Mesenchymal stem cell (in vitro differentiated cells and primary cell): ENCODE measurements at regions not wholly inside any gene's neighbourhood (a gene's known extent, or its start where the extent isn't known, plus 50 kb on each side); places are given as distances from the start of the nearest gene placed in this dataset.

Source experiments
- DNase-seq: peaks from one replicate; pipeline ENCODE4 v3.0.0-alpha.2; 2013
- H2AFZ ChIP-seq: one replicate; pipeline ENCODE4 v1.6.1; 2013; ENCODE audit warnings: low read depth, mild to moderate bottlenecking, control low read depth, inconsistent platforms, low read length, moderate library complexity
- H2AK5ac ChIP-seq: 2 replicates; pipeline ENCODE4 v1.6.1; 2013; ENCODE audit warnings: low read length, moderate library complexity, mild to moderate bottlenecking, inconsistent platforms; ENCODE audit not compliant: severe bottlenecking
- H2BK120ac ChIP-seq: one replicate; pipeline ENCODE4 v1.6.1; 2013; ENCODE audit warnings: low read depth, mild to moderate bottlenecking, inconsistent platforms, low read length, moderate library complexity
- H2BK12ac ChIP-seq, 2 experiments: one replicate each; pipeline ENCODE4 v1.6.1; 2013; ENCODE audit warnings: inconsistent platforms in 2 of 2, low read length in 2 of 2, mild to moderate bottlenecking in 2 of 2, moderate library complexity in 2 of 2, control low read depth in 1 of 2
- H2BK15ac ChIP-seq: one replicate; pipeline ENCODE4 v1.6.1; 2013; ENCODE audit warnings: mild to moderate bottlenecking, low read depth, inconsistent platforms; ENCODE audit not compliant: poor library complexity, severe bottlenecking
- H2BK5ac ChIP-seq: 2 replicates; pipeline ENCODE4 v1.6.1; 2013; ENCODE audit warnings: low read depth, mild to moderate bottlenecking, low read length, control low read depth, inconsistent platforms; ENCODE audit not compliant: poor library complexity, severe bottlenecking
- H3K14ac ChIP-seq, 2 experiments: one replicate each; pipeline ENCODE4 v1.6.1; 2013; ENCODE audit warnings: inconsistent platforms in 2 of 2, low read length in 2 of 2, control low read depth in 1 of 2, mild to moderate bottlenecking in 1 of 2, moderate library complexity in 1 of 2
- H3K18ac ChIP-seq, 2 experiments: one replicate each; pipeline ENCODE4 v1.6.1; 2013; ENCODE audit warnings: inconsistent platforms in 2 of 2, low read length in 2 of 2, control low read depth in 1 of 2, low read depth in 1 of 2, mild to moderate bottlenecking in 1 of 2
- H3K23ac ChIP-seq, 2 experiments: one replicate each; pipeline ENCODE4 v1.6.1; 2013; ENCODE audit warnings: inconsistent platforms in 2 of 2, low read length in 2 of 2, mild to moderate bottlenecking in 2 of 2, moderate library complexity in 2 of 2, control low read depth in 1 of 2
- H3K27ac ChIP-seq: 2 replicates; pipeline ENCODE4 v1.5.1; 2013; ENCODE audit warnings: mild to moderate bottlenecking, moderate library complexity, low read length, control low read depth, inconsistent platforms; ENCODE audit not compliant: poor library complexity, severe bottlenecking
- H3K27me3 ChIP-seq, 2 experiments: 2 replicates each; pipeline versions ENCODE4 v1.6.1 to v1.7.0; 2013; ENCODE audit warnings: low read length in 2 of 2, mild to moderate bottlenecking in 2 of 2, moderate library complexity in 2 of 2, control low read depth in 1 of 2, inconsistent platforms in 1 of 2; ENCODE audit not compliant: control insufficient read depth in 1 of 2, insufficient read depth in 1 of 2
- H3K36me3 ChIP-seq, 2 experiments: 2 replicates each; pipeline versions ENCODE4 v1.6.1 to v1.7.0; 2013; ENCODE audit warnings: low read length in 2 of 2, control low read depth in 1 of 2, inconsistent platforms in 1 of 2, low read depth in 1 of 2, mild to moderate bottlenecking in 1 of 2; ENCODE audit not compliant: insufficient read depth in 2 of 2, control insufficient read depth in 1 of 2
- H3K4ac ChIP-seq, 2 experiments: one replicate each; pipeline ENCODE4 v1.6.1; 2013; ENCODE audit warnings: inconsistent platforms in 2 of 2, low read length in 2 of 2, mild to moderate bottlenecking in 2 of 2, moderate library complexity in 2 of 2, control low read depth in 1 of 2, low read depth in 1 of 2
- H3K4me1 ChIP-seq: 2 replicates; pipeline ENCODE4 v1.6.1; 2013; ENCODE audit warnings: low read depth, low read length, control low read depth; ENCODE audit not compliant: control insufficient read depth, insufficient read depth
- H3K4me2 ChIP-seq: 2 replicates; pipeline ENCODE4 v1.6.1; 2013; ENCODE audit warnings: low read length, mild to moderate bottlenecking, inconsistent platforms; ENCODE audit not compliant: poor library complexity, severe bottlenecking
- H3K4me3 ChIP-seq, 2 experiments: 2 replicates each; pipeline versions ENCODE4 v1.5.1 to v1.7.0; 2013; ENCODE audit warnings: low read length in 2 of 2, mild to moderate bottlenecking in 2 of 2, control low read depth in 1 of 2, low read depth in 1 of 2; ENCODE audit not compliant: insufficient read depth in 1 of 2
- H3K79me1 ChIP-seq: replicated peaks from 2 replicates; pipeline ENCODE4 v1.6.1; 2013; ENCODE audit warnings: mild to moderate bottlenecking, control low read depth, low read length, inconsistent platforms; ENCODE audit not compliant: poor library complexity, severe bottlenecking
- H3K9ac ChIP-seq: 2 replicates; pipeline ENCODE4 v1.7.0; 2013; ENCODE audit warnings: mild to moderate bottlenecking, low read length, moderate library complexity
- H3K9me3 ChIP-seq: 2 replicates; pipeline ENCODE4 v1.7.0; 2013; ENCODE audit warnings: mild to moderate bottlenecking, low read length; ENCODE audit not compliant: control insufficient read depth
- H4K8ac ChIP-seq: one replicate; pipeline ENCODE4 v1.6.1; 2013; ENCODE audit warnings: inconsistent platforms, mild to moderate bottlenecking, low read length, moderate library complexity
- H4K91ac ChIP-seq: one replicate; pipeline ENCODE4 v1.6.1; 2013; ENCODE audit warnings: mild to moderate bottlenecking, low read length, inconsistent platforms
- WGBS: methylation state at CpG from one replicate; pipeline ENCODE4 v1.1.7; 2013; ENCODE audit warnings: mixed read lengths; 5-methylcytosine and 5-hydroxymethylcytosine counted together

DNA sequence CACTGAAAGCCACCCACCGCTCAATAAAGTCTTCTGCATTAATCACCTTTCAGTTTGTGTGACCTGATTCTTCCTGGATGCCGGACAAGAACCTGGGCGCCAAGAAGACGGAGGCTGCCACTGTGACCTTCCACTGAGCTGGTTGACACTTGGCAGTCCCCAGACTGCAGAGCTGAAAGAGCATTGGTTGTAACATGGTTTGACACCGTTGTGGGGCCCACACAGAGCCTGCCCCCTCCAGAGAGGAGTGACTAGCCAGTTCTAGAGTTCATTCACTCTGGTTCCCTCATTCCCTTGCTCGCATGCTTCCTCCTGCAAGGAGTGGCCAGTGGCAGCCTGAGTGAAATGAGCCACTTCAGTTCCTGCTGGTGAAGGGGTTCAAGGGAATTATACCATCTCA, 86.2 kb upstream of the ANXA1 start:
- H3K14ac ChIP-seq, result no peak overlapping the region
- H3K36me3 ChIP-seq, result no peaks in the 10 kb centered on the region
- peaks cover 1% of the 10 kb centered on the region for H3K4me1 ChIP-seq
- no peak overlapping the region for H3K4ac ChIP-seq
- no peak overlapping the region for H3K4me3 ChIP-seq
- no peaks in the 10 kb centered on the region for H3K27me3 ChIP-seq
- no peak overlapping the region for H2BK12ac ChIP-seq
- H4K8ac ChIP-seq, result no peak overlapping the region
- no peak overlapping the region for H2BK15ac ChIP-seq
- H2BK5ac ChIP-seq, result no peak overlapping the region
- no peak overlapping the region for H3K9ac ChIP-seq
- no peak overlapping the region for H2AFZ ChIP-seq
- no peak overlapping the region for H2AK5ac ChIP-seq
- no peak overlapping the region for H4K91ac ChIP-seq
- H3K27ac ChIP-seq, result no peak overlapping the region
- no peak overlapping the region for H2BK120ac ChIP-seq
- no peak overlapping the region for H3K4me2 ChIP-seq
- no peak for DNase-seq
- H3K23ac ChIP-seq, result no peak overlapping the region
- H3K79me1 ChIP-seq, result no peaks in the 10 kb centered on the region
- WGBS, result 93% methylated on average over 6 of the region's 6 CpGs
- no peaks in the 10 kb centered on the region for H3K9me3 ChIP-seq
- H3K18ac ChIP-seq, result no peak overlapping the region

DNA sequence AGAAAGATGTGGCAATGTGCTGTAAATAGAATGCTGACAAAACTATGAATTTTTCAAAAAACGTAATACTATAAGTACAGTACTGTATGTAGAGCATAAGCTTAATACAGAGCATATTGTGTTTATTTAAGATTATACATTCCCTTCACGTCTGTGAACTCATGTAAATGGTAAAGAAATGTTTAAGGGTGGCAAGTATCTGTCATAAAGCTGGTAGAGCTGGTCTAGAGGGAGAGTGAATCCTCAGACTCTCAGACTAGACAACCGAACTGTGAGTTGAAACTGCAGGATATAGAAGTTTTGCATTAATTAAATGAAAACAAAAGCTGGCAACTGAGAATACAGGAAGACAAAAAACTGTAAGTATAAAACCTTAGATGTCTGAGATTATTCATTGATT, 87.3 kb upstream of the ANXA1 start:
- H3K4me3 ChIP-seq, result no peak overlapping the region
- 76% methylated on average over 2 of the region's 3 CpGs for WGBS

DNA sequence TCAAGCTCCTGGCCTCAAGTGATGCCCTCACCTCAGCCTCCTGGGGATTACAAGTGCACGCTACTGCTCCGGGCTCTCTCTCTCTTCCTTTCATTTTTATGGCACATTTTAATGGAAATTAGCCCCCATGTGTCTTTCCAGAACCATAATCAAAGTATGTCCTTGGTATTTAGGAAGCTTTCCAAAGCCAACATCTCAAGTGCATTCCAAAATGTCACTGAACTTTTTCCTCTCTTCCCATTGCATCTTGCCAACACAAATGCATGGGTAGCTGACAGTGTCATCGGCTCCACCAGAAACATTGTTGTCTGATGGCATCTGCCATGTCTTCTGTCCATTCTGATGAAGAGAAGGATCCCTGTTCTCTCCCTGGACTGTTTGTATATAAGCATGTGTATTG, 90.5 kb upstream of the ANXA1 start:
- Histone ChIP-seq H3K36me3 (no peaks in the 10 kb centered on the region), H2BK12ac (no peak overlapping the region), H2BK5ac (no peak overlapping the region), H3K4me3 (no peak overlapping the region), H3K9me3 (no peaks in the 10 kb centered on the region), H3K18ac (no peak overlapping the region), H3K4me2 (no peak overlapping the region), H2BK15ac (no peak overlapping the region), H4K8ac (no peak overlapping the region), H3K79me1 (no peaks in the 10 kb centered on the region), H2AK5ac (no peak overlapping the region), H3K4me1 (peaks cover 1% of the 10 kb centered on the region), H4K91ac (no peak overlapping the region), H3K23ac (no peak overlapping the region), H3K27me3 (no peaks in the 10 kb centered on the region), H3K27ac (no peak overlapping the region), H3K14ac (no peak overlapping the region), H2AFZ (no peak overlapping the region), H3K4ac (no peak overlapping the region), H2BK120ac (no peak overlapping the region), H3K9ac (no peak overlapping the region)
- DNase-seq, result no peak
- WGBS, result 98% methylated on average over 3 of the region's 3 CpGs

More for the DNA sequence above, 87.3 kb upstream of the ANXA1 start:
- H2BK12ac ChIP-seq, result no peak overlapping the region
- H3K27me3 ChIP-seq, result no peaks in the 10 kb centered on the region
- no peaks in the 10 kb centered on the region for H3K79me1 ChIP-seq
- no peak overlapping the region for H3K4ac ChIP-seq
- no peak overlapping the region for H3K18ac ChIP-seq
- no peak overlapping the region for H3K14ac ChIP-seq
- H4K91ac ChIP-seq, result no peak overlapping the region
- H3K27ac ChIP-seq, result no peak overlapping the region
- no peaks in the 10 kb centered on the region for H3K9me3 ChIP-seq
- no peak overlapping the region for H4K8ac ChIP-seq
- H3K4me1 ChIP-seq, result peaks cover 1% of the 10 kb centered on the region
- H2AK5ac ChIP-seq, result no peak overlapping the region
- no peaks in the 10 kb centered on the region for H3K36me3 ChIP-seq
- H2AFZ ChIP-seq, result no peak overlapping the region
- no peak overlapping the region for H2BK15ac ChIP-seq
- H2BK120ac ChIP-seq, result no peak overlapping the region
- H3K4me2 ChIP-seq, result no peak overlapping the region
- no peak overlapping the region for H2BK5ac ChIP-seq
- H3K23ac ChIP-seq, result no peak overlapping the region
- H3K9ac ChIP-seq, result no peak overlapping the region
- no peak for DNase-seq

DNA sequence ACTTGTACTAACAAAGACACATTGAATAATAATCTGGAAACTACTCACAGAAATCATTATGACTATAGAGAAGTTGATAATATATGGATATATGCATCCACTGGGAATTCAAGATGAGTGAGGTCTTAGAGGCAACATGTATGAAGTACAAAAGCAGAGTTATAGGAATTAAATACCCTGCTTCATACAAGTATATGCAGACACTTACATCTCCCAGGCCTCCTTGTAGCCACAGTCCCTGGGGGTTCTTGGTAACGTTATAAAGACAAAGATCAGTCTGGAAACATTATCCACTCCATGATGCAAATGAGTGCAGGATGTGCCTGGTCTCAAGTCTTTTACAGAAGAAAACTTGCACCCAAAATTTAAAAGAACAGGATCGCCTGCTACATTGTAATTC, 92.4 kb upstream of the ANXA1 start:
- Histone ChIP-seq H3K27ac (no peak overlapping the region), H3K36me3 (no peaks in the 10 kb centered on the region), H3K18ac (no peak overlapping the region), H3K14ac (no peak overlapping the region), H3K4me3 (no peak overlapping the region), H3K27me3 (no peaks in the 10 kb centered on the region), H2AFZ (no peak overlapping the region), H3K79me1 (no peaks in the 10 kb centered on the region), H4K8ac (no peak overlapping the region), H3K4me2 (no peak overlapping the region), H3K23ac (no peak overlapping the region), H3K9me3 (no peaks in the 10 kb centered on the region), H4K91ac (no peak overlapping the region), H2BK5ac (no peak overlapping the region), H3K4ac (no peak overlapping the region), H2BK120ac (no peak overlapping the region), H2BK12ac (no peak overlapping the region), H3K9ac (no peak overlapping the region), H2BK15ac (no peak overlapping the region), H2AK5ac (no peak overlapping the region), H3K4me1 (peaks cover 1% of the 10 kb centered on the region)
- no peak for DNase-seq
- 55% methylated on average over 2 of the region's 2 CpGs for WGBS
